Neural progenitor cell (in vitro differentiated cells): ENCODE measurements at regions not wholly inside any gene's neighbourhood (a gene's known extent, or its start where the extent isn't known, plus 50 kb on each side); places are given as distances from the start of the nearest gene placed in this dataset.

ENCODE experiments used
- EZH2 ChIP-seq: fragments of 200-600 bp; sonication (generic); IDR thresholded peaks from 2 replicates; pipeline ENCODE4 v1.6.1; 2017; ENCODE audit warnings: antibody characterized with exemption, mild to moderate bottlenecking, moderate library complexity
- TF ChIP-seq, protein P1 (sequence below): fragments of 200-600 bp; sonication (generic); IDR thresholded peaks from 2 replicates; pipeline ENCODE4 v1.5.1; 2017; ENCODE audit warnings: antibody characterized with exemption, mild to moderate bottlenecking

GRCh38 chrX:825991-826390, 195.4 kb downstream of the SHOX start:
- no peak for TF ChIP-seq EZH2
- TF ChIP-seq, protein P1, sequence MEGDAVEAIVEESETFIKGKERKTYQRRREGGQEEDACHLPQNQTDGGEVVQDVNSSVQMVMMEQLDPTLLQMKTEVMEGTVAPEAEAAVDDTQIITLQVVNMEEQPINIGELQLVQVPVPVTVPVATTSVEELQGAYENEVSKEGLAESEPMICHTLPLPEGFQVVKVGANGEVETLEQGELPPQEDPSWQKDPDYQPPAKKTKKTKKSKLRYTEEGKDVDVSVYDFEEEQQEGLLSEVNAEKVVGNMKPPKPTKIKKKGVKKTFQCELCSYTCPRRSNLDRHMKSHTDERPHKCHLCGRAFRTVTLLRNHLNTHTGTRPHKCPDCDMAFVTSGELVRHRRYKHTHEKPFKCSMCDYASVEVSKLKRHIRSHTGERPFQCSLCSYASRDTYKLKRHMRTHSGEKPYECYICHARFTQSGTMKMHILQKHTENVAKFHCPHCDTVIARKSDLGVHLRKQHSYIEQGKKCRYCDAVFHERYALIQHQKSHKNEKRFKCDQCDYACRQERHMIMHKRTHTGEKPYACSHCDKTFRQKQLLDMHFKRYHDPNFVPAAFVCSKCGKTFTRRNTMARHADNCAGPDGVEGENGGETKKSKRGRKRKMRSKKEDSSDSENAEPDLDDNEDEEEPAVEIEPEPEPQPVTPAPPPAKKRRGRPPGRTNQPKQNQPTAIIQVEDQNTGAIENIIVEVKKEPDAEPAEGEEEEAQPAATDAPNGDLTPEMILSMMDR = no peak
